ENCODE measurements at regions not wholly inside any gene's neighbourhood (a gene's known extent, or its start where the extent isn't known, plus 50 kb on each side); places are given as distances from the start of the nearest gene placed in this dataset.

DNA sequence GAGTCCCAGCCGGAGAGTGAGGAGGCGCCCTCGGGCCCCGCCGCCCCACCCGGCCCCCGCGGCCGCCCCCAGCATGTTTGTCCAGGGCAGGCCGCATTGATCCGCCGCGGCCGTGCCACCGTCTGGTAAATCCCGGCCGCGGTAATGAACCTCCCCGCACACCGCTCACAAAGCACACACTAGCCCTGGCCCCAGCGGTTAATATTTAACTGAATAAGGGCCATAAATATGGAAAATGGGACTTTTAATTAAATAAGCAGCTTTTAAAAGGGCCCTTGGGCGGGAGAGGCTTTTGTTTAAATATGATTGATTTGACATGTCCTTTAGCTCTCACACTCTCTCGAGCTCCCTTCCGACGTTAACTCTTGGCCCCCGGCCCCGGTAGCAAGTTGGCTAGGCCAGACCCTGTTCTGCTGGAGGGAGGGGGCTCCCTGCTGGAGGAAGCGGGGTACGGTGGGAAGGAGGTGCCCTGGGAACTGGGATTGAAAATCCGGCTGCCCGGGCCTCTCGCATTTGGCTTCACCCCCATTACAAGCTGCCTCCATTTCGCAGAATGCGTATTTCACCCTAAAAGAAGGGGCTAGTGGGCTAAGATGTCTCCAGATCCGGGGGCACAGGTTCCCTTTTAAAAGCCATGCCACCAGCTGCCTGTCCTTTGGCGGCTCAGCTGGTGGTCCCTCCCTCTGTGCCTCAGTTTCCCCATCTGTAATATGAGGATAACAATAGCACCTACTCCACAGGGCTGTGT lies 199.8 kb downstream of the RBM19 start:
- DNase-seq (ENCODE audit: low spot score) = no peak

DNA sequence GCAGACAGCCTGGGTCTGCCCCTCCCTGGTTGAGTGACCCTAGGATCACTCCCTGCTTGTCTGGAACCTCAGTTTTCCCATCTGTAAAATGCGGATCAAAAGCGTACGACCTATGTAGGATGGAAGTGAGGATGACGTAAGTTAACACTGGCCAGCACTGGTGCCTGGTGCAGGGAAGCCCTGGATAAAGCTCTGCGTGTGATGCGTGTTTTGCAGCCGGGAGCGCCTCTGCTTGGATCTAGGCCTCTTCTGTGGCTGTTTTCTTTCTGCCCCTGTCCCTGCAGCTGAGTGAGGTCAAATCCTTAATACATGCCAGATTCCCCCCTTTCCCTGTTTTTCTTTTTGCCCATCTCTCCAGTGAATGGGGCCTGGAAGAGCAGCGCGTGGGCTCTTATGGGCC lies 201.5 kb downstream of the RBM19 start:
- DNase-seq (ENCODE audit: low spot score) = no peak

DNA sequence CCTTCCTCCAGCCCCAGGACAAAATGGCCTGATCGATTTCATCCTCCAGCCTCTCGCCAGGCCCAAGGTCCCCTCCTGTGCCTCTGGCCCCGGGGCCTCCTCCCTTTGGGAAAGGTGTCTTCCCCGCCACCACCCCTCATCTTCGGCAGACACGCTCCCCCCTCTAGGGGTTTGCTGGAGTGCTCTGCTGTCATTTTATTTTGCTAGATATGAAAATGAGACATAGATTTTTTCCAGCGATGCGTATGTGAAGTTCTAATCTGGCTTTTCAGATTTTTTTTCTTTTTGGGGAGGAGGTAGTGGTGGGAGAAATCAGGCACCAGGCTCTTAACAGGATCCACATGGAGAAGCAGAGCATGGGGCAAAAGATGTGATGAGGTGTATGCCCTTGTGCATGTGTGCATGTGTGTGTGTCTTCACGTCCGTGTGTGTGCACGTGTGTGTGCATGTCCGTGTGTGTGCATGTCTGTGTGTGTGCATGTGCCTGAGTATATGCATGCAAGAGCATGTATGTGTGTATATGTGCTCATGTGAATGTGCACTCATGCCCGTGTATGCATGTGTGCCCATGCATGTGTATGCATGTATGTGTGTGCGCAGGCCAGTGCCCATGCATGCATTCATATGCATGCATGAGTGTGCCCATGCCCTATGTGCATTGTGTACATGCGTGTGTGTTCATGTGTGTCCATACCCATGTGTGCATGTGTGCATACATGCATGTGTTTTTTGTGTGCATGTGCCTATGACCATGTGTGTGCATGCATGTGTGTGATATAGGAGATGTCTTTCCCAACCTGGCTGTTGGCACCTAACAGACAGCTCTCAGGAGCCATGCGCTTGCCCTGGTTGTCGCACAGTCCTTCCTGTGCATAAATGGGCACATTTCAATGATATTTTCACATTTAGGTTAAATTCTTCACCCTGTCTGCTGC lies 203.0 kb downstream of the RBM19 start:
- no peak for DNase-seq (ENCODE audit: low spot score)

DNA sequence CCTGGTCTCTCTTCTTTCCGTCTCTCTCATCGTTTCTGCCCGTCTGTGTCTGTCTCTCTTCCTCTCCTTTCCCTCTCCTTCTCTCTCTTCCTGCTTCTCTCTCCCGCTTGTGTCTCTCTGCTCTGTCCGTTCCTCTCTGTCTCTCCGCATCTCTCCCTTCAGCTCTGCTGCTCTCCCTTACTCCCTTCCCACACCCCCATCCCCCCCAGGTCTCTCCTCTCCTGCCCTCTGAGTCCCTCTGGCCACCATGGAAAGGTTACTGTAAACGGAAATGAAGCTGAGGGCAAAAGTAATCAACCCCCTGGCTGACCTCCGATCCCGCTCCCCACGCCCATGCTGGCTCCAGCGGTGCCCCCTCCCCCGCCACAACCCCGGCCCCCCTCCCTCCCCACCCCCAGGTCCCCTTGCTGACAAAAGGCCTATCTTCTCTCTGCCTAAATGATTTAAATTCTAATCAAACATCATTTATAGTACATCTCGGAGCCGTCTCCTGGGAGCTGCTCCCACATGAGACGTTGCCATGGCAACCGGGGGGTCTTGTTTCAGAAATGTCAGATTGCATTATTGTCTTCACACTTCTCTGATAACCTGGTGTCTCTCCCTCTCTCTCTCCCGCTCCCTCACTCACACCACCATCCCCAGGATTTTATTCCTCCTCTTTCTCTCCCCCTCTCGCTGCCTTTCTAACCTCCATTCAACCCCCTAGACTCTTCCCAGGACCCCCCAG lies 203.8 kb downstream of the RBM19 start:
- no peak for DNase-seq (ENCODE audit: low spot score)

DNA sequence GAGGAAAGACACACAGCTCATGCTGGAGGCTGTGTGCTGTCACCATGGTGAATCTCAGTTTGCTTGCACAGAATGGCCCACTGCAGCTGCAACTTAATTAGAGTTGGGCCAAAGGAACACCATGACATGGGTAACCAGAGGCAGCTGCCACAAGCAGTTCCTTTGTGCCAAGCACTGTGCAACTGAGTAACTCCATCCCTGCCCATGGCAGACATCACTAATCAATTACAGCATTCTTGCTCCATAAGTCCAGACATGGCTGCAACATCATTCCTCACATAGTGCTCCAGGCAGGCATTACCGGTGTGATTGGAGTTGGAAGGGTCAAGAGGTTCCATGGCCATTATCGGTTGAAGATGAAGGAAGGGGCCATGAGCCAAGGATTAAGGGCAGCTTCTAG lies 207.0 kb downstream of the RBM19 start:
- DNase-seq (ENCODE audit: low spot score) = no peak

DNA sequence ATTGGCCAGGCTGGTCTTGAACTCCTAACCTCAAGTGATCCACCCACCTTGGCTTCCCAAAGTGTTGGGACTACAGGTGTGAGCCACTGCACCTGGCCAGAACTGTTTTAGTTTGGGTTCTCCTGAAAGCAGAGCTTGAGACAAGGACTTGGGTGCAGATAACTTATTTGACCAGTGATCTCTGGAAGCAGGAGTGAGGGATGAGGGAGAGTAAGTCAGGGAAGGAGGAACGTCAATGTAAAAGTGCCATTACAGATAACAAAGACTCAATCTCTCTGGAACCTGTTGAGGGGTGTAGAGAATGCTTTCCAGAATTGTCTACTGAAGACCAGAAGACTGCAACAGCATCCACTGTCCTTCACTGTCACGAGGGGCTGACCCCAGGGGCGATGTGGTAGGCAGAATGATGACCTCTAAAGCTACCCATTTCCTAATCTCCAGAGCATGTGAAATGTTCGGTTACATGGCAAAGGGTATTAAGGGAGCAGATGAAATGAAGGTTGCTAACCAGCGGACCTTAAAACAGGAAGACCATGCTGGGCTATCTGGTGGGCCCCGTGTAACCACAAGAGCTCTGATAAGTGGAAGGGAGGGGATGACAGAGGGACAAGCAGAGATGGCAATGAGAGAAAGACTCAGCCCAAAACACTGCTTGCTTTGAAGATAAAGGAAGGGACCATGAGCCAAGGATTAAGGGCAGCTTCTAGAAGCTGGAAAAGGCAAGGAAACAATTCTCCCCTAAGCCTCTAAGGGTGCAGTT lies 207.8 kb downstream of the RBM19 start:
- DNase-seq (ENCODE audit: low spot score) = no peak

DNA sequence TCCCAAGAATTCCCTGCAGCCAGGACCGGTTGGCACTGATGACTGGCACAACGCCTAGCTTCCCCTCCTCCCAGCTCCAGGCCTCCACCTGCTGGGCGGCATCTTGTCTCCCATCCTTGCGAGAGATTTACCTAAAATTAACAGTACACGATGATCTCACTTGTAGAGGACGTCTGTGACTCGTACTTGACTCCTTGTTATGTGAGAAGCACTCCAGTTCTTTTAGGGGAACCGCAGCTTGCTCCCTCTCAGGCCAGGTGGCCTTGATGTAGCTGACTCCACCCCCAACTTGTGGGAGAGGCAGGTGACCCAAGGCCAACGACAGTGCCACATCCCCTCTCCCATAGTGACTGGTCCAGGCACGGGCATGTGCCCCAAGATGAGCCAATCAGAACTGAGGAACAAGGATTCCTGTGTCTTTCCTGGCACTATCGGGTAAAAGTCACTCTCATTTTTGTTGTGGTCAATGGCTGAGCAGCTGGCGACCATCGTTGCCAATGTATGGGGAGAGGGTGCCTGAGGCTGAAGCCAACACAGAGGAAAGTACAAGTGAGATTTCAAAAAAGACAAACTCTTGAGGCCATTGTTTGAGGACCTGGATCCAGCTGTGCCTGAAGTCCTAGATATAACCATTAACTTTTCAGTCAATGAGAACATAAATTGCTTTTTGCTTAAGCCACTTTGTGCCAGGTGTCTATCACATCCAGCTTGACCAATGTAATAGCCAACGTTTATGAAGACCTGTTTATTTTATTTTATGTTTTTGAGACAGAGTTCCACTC lies 208.7 kb downstream of the RBM19 start:
- DNase-seq (ENCODE audit: low spot score) = peak; percentile 16

DNA sequence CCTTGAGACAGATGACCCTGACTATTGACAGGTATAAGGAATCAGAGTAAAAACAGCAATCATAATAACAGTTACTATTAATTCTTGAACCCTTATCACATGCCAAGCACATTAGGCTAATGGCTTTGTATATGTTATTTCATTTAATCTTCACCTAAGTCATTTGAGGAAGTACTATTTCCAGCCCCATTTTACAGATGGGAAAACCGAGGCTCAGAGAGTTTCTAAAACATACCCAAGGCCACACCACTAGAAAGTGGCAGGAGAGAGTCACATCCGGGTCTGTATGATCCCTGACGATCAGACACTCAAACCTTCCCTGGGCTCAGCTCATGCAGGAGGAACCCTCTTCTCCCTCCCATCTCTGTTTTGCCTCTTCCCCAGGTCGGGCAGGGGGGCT lies 209.5 kb downstream of the RBM19 start:
- no peak for DNase-seq (ENCODE audit: low spot score)

DNA sequence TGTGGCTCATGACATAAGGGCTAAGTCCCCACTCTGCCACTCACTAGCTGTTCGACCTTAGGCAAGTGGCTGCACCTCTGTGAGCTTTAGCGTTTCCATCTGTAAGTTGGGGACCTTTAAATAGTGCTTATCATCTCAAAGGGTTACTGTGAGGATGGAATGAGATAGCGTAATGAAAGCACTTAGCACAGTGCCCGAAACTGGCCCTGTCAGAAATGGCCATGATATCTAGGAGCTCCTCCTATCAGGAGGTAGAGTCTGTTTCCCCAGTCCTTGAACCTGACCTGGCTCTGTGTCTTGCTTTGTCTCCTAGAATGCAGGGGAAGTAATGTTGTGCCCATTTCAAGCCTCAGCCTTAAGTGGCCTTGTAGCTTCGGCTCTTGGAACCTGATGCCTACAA lies 211.0 kb downstream of the RBM19 start:
- no peak for DNase-seq (ENCODE audit: low spot score)

DNA sequence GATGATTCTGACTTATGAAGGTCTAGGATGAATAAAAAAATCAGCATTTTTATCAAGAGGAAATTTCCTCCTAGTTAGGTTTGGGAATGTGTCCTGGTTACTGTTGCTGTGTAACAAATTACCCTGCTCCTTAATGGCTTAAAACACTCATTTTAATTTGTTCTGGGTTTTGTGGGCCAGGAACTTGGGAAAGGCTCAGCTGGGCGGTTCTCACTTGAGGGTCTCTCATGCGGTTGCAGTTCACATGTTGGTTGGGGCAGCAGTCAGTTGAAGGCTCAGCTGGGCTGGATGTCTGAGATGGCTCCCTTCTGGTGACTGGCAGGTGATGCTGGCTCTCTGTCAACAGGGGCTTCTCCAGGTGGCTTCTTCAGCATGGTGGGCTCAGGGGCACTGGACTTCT lies 214.6 kb downstream of the RBM19 start:
- DNase-seq (ENCODE audit: low spot score) = no peak

DNA sequence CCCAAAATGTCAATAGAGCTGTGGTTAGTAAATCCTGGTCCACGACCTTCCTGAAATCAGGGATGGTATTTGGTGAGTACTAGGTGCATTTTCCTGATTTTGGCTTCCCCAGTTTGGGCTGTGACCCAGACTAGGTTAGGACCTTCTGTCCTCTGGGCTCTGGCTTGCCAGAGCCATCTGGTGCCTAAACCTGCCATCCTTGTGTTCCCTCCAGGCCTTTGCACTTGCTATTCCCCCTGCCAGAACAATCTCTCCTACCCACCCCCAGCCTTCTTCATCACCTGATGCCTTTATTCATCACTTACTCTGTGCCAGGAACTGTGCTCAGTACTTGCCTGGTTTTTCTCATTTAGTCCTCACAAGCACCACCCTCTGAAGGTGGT lies 216.7 kb downstream of the RBM19 start:
- DNase-seq (ENCODE audit: low spot score) = no peak

DNA sequence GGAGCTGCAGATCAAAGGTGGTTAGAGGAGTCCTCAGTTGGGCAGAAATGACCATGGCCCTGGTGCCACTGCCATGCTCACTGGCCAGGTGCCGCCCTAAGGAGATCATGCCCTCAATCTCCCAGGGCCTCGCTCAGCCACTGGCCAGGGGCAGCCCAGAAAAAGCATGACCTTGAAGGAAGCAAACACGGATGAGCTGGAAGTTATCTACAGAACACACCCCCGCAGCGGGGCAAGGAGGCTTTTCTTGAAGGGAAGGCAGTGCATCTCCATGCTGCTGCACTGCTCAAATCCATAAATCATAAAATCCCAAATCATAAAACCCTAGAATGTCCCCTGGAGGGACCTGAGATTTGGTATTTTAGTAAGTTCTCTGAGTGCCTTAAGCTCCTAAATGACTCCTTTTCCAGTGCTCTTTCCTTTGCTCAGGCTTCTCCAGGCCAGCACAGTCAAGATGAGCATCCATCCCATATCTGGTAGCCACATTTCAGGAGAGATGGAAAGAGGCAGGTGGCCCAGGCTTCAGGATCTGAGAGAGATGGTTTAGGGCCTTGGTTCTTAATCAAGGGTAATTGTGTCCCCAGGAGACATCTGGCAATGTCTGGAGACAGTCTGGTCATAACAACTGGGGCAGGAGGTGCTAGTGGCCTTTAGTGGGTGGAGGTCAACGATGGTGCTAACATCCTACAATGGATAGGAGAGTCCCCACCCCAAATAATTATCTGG lies 217.3 kb downstream of the RBM19 start:
- DNase-seq (ENCODE audit: low spot score) = no peak

DNA sequence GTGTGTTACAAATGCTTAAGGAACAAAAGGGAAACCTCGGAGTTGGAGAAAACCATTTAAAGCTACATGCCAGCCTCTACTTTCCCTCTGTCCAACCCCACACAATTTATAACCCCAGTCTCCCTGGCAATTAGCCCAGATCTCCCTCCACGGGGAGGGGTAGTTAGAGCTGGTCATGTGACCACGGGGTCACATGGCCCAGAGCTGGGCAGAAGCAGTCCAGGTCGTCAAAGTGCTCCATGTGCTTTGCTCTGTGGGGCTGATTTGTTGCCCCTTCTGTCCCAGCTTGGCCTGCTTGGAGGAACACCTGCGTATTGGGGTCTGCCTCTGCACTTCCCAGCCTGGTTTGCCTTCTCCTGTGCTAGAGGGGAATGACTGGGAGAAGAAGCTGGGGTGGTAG lies 219.1 kb downstream of the RBM19 start:
- no peak for DNase-seq (ENCODE audit: low spot score)

DNA sequence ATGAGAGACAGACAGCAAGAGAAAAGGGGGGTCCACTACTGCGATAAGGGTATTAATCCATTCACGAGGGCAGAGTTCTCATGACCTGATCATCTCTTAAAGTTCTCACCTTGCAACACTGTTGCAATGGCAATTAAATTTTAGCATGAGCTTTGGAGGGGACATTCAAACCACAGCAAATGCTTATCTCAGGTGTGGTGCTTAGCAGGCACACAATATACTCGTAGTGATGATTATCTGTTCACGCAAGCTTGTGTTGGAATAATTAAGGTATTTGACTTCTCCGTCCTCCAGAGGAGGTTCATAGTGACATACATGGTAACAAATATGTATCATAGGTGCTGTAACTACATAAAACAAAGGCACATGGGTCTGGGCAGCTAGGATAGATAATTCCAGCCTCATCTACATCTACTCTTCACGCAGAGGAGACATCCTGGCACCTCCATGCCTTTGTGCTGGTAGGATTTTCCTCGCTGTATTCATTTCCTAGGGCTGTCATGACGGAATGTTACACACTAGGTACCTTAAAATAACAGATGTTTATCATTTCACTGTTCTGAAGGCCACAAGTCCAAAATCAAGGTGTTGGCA lies 221.2 kb downstream of the RBM19 start:
- no peak for DNase-seq (ENCODE audit: low spot score)

DNA sequence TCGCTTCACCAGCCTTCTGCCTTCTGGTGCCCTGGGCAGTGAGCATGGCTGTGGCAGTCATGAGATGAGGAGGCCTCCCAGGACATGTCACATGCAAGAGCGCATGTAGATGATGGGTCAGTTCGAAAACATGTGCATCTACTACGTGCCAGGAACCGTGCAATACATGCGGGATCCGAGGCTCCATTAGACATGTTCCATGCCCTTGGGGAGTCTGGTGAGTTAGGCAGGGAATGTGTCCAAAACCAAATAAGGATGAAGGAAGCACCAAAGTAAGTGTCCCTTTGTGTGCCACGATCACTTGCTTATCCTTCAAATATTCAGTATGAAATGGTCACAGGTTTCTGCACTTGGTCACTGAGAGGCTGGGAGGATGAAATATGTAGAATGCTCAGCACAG lies 223.3 kb downstream of the RBM19 start:
- no peak for DNase-seq (ENCODE audit: low spot score)

DNA sequence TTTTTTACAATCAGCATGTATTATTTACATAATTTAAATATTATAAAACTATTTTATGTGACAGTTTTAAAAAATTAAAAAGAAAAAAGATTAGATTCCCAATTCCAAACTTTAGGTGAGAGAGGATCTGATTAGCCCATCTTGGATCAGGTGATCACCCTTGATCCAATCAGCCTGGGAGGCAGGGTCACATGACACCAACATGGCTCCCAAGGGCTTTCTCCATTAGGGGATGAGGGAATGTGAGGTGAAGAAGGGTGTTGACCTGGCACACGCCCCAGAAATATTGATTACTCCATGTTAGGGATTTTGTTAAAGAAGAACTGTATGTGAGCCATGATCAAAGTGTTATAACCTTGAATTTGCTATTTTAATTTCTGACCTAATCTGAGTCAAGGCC lies 225.4 kb downstream of the RBM19 start:
- no peak for DNase-seq (ENCODE audit: low spot score)

DNA sequence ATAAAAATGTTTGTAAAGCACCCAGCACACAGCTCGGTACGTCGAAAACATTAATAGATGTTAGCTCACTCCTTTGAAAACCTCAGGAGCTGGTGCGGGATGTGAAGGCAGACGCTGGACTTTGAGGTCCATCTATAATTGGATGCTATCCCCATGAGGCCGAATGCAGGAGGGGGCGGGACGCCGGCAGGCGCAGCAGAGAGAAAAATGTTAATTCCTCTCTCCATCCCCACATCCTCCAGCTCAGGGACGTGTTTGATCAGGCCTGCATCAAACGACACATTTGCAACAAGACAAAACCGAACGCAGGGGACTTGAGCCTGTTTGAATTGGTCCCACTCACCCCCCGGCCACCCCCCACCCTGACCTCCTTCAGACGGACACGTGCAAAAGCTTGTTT lies 231.0 kb downstream of the RBM19 start:
- DNase-seq (ENCODE audit: low spot score) = no peak

DNA sequence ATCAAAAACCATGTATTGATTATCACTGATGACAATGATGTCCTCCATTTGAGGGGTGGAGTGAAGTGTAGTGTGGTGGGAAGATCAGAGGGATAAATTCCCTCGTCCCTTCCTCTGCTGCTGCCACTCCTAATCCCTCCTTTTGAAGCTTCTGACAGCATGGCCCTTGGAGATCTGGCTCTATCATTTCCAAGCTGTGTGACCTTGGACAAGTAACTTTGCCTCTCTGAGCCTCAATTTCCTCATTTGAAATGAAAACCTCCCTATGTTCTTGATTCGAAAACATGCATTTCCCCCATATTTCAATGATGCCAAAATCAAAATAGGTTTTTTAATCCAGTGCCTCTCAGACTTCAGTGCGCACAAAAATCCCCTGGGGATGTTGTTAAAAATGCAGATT lies 231.6 kb downstream of the RBM19 start:
- DNase-seq (ENCODE audit: low spot score) = no peak

DNA sequence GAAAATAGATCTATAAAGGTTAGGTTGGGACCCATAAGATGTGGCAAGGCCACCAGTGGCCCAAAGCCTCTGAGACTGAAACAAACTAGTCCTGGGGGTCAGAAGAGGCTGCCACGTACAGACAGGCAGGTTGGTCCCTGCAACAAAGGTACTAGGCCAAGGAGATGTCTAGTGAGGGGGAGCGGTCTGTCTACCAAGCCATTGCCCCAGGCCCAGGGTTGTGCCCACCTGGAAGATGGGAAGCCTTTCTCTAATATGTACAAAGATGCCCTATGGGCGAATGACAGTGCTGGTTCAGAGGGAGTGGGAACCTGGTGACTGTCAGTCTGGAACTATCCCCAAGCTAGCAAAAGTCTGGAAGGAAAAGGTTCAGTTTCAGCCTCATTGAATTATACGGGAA lies 233.2 kb downstream of the RBM19 start:
- no peak for DNase-seq (ENCODE audit: low spot score)

DNA sequence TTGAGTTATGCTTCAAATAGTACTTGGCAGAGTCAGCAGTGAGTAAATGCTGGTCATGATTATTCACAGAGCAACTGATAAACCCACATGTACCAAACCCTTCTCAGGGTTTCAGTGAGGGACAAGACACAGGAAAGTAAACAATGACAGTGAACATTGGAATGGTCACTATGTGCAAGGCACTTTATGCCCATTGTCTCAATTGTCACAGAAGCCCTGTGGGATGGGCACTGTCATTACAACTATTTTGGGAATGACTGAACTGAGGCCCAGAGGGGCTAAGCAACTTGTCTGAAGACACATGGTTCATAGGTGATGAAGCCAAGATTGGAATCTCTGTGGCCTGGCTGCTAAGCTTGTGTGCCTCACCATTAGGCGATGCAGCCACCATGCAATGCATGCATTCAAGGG lies 238.5 kb downstream of the RBM19 start:
- DNase-seq (ENCODE audit: low spot score) = peak; percentile 47
